Muscle of leg (tissue), 3 donors: ENCODE measurements at regions not wholly inside any gene's neighbourhood (a gene's known extent, or its start where the extent isn't known, plus 50 kb on each side); places are given as distances from the start of the nearest gene placed in this dataset.

Source experiments
- DNase-seq: peaks from one replicate; pipeline ENCODE4 v3.0.0; 2013
- H3K27ac ChIP-seq: one replicate; pipeline ENCODE4 v1.5.1; 2013; ENCODE audit warnings: mild to moderate bottlenecking, low read length, control low read depth
- H3K27me3 ChIP-seq: one replicate; pipeline ENCODE4 v1.6.1; 2013; ENCODE audit warnings: low read length; ENCODE audit not compliant: control insufficient read depth, insufficient read depth
- H3K36me3 ChIP-seq: one replicate; pipeline ENCODE4 v1.6.1; 2013; ENCODE audit warnings: low read length; ENCODE audit not compliant: control insufficient read depth, insufficient read depth
- H3K4me1 ChIP-seq: one replicate; pipeline ENCODE4 v1.6.1; 2013; ENCODE audit warnings: low read length; ENCODE audit not compliant: control insufficient read depth, insufficient read depth
- H3K4me3 ChIP-seq: one replicate; pipeline ENCODE4 v1.5.1; 2013; ENCODE audit warnings: low read length, control low read depth
- H3K9me3 ChIP-seq: replicated peaks from 2 replicates; pipeline ENCODE4 v1.6.1; 2013; ENCODE audit warnings: low read depth, low read length; ENCODE audit not compliant: control insufficient read depth
- WGBS: methylation state at CpG from one replicate; pipeline ENCODE4 v1.1.5; 2013; ENCODE audit warnings: missing lambda C conversion rate; ENCODE audit not compliant: insufficient coverage; 5-methylcytosine and 5-hydroxymethylcytosine counted together

DNA sequence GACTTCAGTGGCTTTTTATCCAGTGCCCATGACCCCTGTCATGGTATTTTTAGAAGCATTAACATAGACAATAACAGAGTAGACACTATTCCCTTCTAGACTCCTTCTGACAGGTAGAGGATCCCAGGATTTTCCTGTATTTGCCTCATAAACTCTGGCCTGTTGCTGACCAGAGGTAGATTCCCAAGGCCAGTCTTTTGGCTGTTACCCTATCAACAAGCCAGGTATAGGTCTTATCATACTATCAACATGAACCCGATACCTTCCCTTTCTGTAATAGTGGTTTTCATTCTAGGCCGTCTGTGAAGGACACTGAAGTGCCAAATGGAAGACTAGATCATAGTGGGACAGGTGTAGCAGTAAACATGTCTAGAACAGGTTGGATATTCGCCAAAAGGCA, 76.2 kb upstream of the CHRDL1 start:
- 33% methylated on average over 2 of the region's 3 CpGs for WGBS
- H3K27me3 ChIP-seq, result peaks cover 2% of the 10 kb centered on the region
- no peak overlapping the region for H3K4me3 ChIP-seq
- DNase-seq, result no peak
- no peaks in the 10 kb centered on the region for H3K9me3 ChIP-seq
- H3K36me3 ChIP-seq, result no peaks in the 10 kb centered on the region
- no peaks in the 10 kb centered on the region for H3K4me1 ChIP-seq
- H3K27ac ChIP-seq, result no peak overlapping the region

DNA sequence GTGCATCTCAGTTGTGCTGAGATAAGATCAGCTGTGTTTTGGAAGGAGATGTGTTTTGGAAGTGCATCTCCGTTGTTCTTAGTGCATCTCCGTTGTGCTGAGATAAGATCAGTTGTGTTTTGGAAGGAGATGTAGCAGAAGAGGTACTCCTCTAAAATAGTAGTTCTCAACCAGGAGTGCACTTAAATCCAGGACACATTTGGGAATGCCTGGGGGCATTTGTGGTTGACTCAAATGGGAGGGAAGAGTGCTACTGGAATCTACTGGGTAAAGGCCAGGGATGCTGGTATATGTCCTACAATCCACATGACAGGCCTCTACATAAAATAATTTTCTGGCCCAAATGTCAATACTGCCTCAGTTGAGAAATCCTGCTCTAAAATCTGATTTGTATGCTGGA, 70.8 kb upstream of the CHRDL1 start:
- H3K9me3 ChIP-seq, result no peaks in the 10 kb centered on the region
- no peaks in the 10 kb centered on the region for H3K4me1 ChIP-seq
- no peak overlapping the region for H3K27ac ChIP-seq
- WGBS, result 52% methylated on average over 2 of the region's 2 CpGs
- H3K36me3 ChIP-seq, result no peaks in the 10 kb centered on the region
- H3K27me3 ChIP-seq, result peaks cover 7% of the 10 kb centered on the region
- H3K4me3 ChIP-seq, result no peak overlapping the region
- no peak for DNase-seq

DNA sequence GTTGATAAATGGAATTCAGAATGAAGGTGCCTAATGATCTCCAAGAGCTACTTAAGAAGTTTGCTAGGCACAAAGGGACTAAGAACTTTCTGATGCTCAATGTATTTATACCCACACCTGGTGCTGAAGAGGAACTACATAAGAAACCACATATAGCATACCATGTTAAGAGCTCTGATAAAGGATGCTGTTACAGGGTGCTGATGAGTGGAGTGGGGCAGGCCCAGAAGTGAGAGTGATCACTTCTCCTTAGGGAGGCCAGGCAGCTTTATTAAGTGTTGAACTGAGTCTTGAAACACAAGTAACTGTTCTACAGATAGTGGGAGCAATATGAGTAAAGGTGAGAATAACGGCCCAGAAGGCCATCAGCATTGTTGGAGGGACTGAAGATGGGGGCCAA, 68.3 kb upstream of the CHRDL1 start:
- Histone ChIP-seq H3K27ac (no peak overlapping the region), H3K9me3 (no peaks in the 10 kb centered on the region), H3K4me1 (no peaks in the 10 kb centered on the region), H3K4me3 (no peak overlapping the region), H3K27me3 (peaks cover 5% of the 10 kb centered on the region), H3K36me3 (no peaks in the 10 kb centered on the region)
- 67% methylated on average over 1 of the region's 1 CpG for whole genome bisulfite sequencing
- no peak for DNase-seq

DNA sequence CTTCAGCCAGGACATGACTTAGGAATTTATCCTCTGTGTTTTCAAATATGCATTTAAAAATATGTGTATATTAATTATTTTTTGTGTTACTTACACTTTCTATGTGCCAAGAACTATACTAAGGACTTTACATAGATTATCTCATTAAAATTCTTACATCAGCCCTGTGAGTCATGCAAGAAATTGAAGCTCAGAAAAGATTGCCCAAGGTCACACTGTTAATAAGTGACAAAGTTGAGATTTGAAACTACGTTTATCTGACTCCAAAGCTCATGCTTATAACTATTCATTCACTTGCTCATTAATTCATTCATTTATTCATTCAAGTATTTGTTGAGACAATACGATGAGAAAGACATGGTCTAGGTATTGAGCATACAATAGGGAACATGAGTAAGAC, 62.9 kb upstream of the CHRDL1 start:
- H3K36me3 ChIP-seq, result no peaks in the 10 kb centered on the region
- peaks cover 14% of the 10 kb centered on the region for H3K27me3 ChIP-seq
- H3K4me3 ChIP-seq, result no peak overlapping the region
- H3K9me3 ChIP-seq, result no peaks in the 10 kb centered on the region
- no CpG with 5 or more reads among the region's 2 CpGs for WGBS
- H3K4me1 ChIP-seq, result no peaks in the 10 kb centered on the region
- no peak overlapping the region for H3K27ac ChIP-seq
- DNase-seq, result no peak

DNA sequence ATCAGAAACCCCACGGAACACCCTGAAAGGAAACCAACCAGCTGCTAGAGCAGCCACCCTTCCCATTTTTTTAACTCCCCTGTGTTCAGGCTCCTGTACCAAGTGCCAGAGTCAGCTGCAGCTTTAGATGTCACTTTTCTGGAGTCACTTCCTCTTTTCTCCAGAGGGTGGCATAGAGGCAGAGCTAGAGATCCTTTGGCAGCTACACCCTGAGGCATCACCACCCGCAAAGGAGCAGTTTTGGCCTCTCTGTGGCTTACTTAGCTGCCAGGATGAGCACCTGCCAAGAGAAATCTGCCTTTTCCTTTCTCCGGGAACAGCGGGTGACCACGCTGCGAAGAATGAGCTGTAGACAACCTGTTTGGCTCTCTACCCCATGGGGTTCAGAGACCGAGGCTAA, 58.0 kb upstream of the CHRDL1 start:
- DNase-seq, result peak; percentile 52
- Histone ChIP-seq H3K27me3 (peaks cover 26% of the 10 kb centered on the region), H3K36me3 (no peaks in the 10 kb centered on the region), H3K27ac (no peak overlapping the region), H3K4me1 (peaks cover 2% of the 10 kb centered on the region), H3K9me3 (no peaks in the 10 kb centered on the region), H3K4me3 (no peak overlapping the region)
- 38% methylated on average over 2 of the region's 7 CpGs for WGBS

DNA sequence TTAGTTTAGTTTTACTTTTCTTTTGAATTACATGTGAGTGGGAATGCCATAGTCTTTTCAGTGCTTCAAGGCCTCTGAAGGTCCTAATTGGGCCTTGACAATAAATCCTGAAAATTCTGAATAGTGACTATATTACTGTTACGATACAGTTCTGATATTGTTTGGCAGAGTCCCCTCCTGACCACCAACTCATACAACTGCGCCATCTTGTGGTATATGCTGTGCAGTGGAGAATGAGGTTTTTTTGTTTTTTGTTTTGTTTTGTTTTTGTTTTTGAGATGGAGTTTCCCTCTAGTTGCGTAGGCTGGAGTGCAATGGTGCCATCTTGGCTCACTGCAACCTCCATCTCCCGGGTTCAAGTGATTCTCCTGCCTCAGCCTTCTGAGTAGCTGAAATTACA, 56.6 kb upstream of the CHRDL1 start:
- Histone ChIP-seq H3K27me3 (peaks cover 26% of the 10 kb centered on the region), H3K4me3 (no peak overlapping the region), H3K36me3 (no peaks in the 10 kb centered on the region), H3K9me3 (no peaks in the 10 kb centered on the region), H3K27ac (no peak overlapping the region), H3K4me1 (peaks cover 2% of the 10 kb centered on the region)
- no CpG with 5 or more reads among the region's 4 CpGs for WGBS
- DNase-seq, result peak; percentile 31

DNA sequence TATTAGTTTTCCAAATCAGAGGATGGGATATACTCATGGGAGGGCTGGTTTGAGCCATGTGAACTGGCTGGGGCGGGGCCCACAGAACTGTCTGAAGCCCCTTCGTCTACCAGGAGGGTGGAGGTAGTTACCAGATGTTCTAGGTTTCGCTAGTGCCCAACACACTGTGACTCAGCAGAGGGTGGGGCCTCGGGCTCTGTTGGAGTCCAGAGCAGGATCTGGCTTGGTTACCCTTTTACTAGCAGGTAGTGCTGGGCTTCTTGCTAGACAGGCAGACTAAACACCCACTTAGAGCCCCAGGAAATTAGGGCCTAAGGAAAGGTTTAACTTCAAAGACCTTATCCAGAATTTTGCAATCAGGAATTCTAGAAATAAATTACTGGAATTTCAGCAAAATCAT, 56.2 kb upstream of the CHRDL1 start:
- peaks cover 2% of the 10 kb centered on the region for H3K4me1 ChIP-seq
- no peak overlapping the region for H3K4me3 ChIP-seq
- H3K27ac ChIP-seq, result no peak overlapping the region
- DNase-seq, result no peak
- H3K27me3 ChIP-seq, result peaks cover 26% of the 10 kb centered on the region
- no peaks in the 10 kb centered on the region for H3K36me3 ChIP-seq
- no peaks in the 10 kb centered on the region for H3K9me3 ChIP-seq
- 40% methylated on average over 3 of the region's 4 CpGs for WGBS

DNA sequence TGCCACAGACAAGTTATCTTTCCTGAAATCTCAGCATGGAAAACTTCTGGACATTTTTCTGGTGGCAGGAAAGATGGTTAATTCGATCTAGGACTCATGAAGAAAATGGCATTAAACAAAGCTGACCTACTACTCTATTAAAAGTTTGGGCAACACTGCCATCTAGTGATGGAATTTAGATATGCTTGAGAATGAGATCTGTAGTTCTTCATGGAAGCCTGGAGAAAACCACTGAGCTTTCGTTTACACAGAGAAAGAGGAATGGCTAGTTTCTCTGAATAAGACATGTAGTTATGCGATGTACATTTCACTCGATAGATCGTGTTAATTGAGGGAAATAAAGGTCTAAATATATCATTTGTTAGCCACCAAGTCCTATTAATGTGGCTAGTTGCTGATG, 51.7 kb upstream of the CHRDL1 start:
- Histone ChIP-seq H3K4me1 (no peaks in the 10 kb centered on the region), H3K9me3 (no peaks in the 10 kb centered on the region), H3K27me3 (peaks cover 24% of the 10 kb centered on the region), H3K36me3 (no peaks in the 10 kb centered on the region), H3K4me3 (no peak overlapping the region), H3K27ac (no peak overlapping the region)
- WGBS, result no CpG with 5 or more reads among the region's 5 CpGs
- DNase-seq, result peak; percentile 84

DNA sequence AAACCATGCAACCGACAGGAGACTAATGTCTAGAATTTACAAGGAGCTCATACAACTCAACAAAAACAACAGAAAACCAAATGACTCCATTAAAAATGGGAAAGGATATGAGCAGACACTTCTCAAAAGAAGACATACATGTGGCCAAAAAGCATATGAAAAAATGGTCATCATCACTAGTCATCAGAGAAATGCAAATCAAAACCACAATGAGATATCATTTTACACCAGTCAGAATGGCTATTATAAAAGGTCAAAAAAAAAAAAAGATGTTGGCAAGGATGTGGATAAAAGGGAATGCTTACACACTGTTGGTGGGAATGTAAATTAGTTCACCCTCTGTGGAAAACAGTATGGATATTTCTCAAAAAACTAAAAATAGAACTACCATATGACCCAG, 50.5 kb upstream of the CHRDL1 start:
- Histone ChIP-seq H3K9me3 (no peaks in the 10 kb centered on the region), H3K4me3 (no peak overlapping the region), H3K4me1 (no peaks in the 10 kb centered on the region), H3K27ac (no peak overlapping the region), H3K27me3 (peaks cover 19% of the 10 kb centered on the region), H3K36me3 (no peaks in the 10 kb centered on the region)
- WGBS, result no CpG with 5 or more reads among the region's 1 CpG
- DNase-seq, result no peak
